GM12878 (cell line): ENCODE measurements at regions not wholly inside any gene's neighbourhood (a gene's known extent, or its start where the extent isn't known, plus 50 kb on each side); places are given as distances from the start of the nearest gene placed in this dataset.

ENCODE experiments used
- ATAC-seq: fragments of 200-7000 bp; cut with Tn5 transposase; 3 replicates; pipeline ENCODE4 v1.9.1; 2020; ENCODE audit warnings: mild to moderate bottlenecking, moderate library complexity
- BruUV-seq: library from RNA; stranded (reverse); fragments of 400-500 nt; replicated peaks from 2 replicates; lab custom pipeline; 2021; lab: Mats Ljungman, UMichigan
- CTCF ChIA-PET: fragments of 300-600 bp; sonication (Branson Sonifier 250); formaldehyde crosslinking; extraction: SDS; loops from one replicate; lab custom pipeline; 2021; ENCODE audit warnings: inconsistent platforms; lab: Yijun Ruan, JAX
- POLR2A ChIA-PET: fragments of 350-600 bp; formaldehyde crosslinking; extraction: SDS; loops from one replicate; lab custom pipeline; 2021; ENCODE audit warnings: inconsistent platforms; lab: Charles Lee
- RAD21 ChIA-PET: fragments of 300-600 bp; sonication (Branson Sonifier 250); formaldehyde crosslinking; loops from one replicate; lab custom pipeline; 2023; ENCODE audit warnings: antibody characterized with exemption; ENCODE audit not compliant: unreplicated experiment; lab: Charles Lee
- SMC1A ChIA-PET: fragments of 300-600 bp; sonication (Branson Sonifier 250); formaldehyde crosslinking; loops from one replicate; lab custom pipeline; 2023; ENCODE audit not compliant: unreplicated experiment, uncharacterized antibody; lab: Charles Lee
- DNase-seq: peaks from one replicate; pipeline ENCODE4 v3.0.0-alpha.2; 2011; ENCODE audit warnings: low read depth, low spot score
- FAIRE-seq: peaks from 3 replicates; lab custom pipeline; 2011; peaks lifted over from hg19 to GRCh38; lab: Jason Lieb, UNC
- H2AFZ ChIP-seq: 2 replicates; pipeline ENCODE4 v1.6.0; 2011; ENCODE audit warnings: low read depth, low read length, control low read depth; ENCODE audit not compliant: control insufficient read depth
- H3K27ac ChIP-seq: 2 replicates; pipeline ENCODE4 v1.5.1; 2011; ENCODE audit warnings: control low read depth; ENCODE audit not compliant: control insufficient read depth, insufficient read depth
- H3K27me3 ChIP-seq, 2 experiments: replicated peaks in 1 of 2; 2 replicates each; pipeline versions ENCODE4 v1.6.0 to v1.6.1; 2011; ENCODE audit warnings: low read length in 1 of 2; ENCODE audit not compliant: control insufficient read depth in 2 of 2, insufficient read depth in 2 of 2
- H3K36me3 ChIP-seq, 2 experiments: 2 replicates each; pipeline ENCODE4 v1.5.1; 2011; ENCODE audit warnings: low read length in 1 of 2; ENCODE audit not compliant: control insufficient read depth in 2 of 2, insufficient read depth in 2 of 2
- H3K4me1 ChIP-seq: 2 replicates; pipeline ENCODE4 v1.6.1; 2011; ENCODE audit warnings: mild to moderate bottlenecking, low read length, moderate library complexity, mixed read lengths; ENCODE audit not compliant: control insufficient read depth, insufficient read depth
- H3K4me2 ChIP-seq: 2 replicates; pipeline ENCODE4 v1.6.0; 2011; ENCODE audit warnings: control low read depth; ENCODE audit not compliant: control insufficient read depth, insufficient read depth
- H3K4me3 ChIP-seq: fragments of 200-600 bp; sonication (generic); 2 replicates; pipeline ENCODE4 v1.5.1; 2016
- H3K79me2 ChIP-seq: 2 replicates; pipeline ENCODE4 v1.6.0; 2011; ENCODE audit warnings: low read length; ENCODE audit not compliant: control insufficient read depth, insufficient read depth
- H3K9ac ChIP-seq: 2 replicates; pipeline ENCODE4 v1.8.0; 2011; ENCODE audit warnings: low read length, control low read depth, mixed read lengths; ENCODE audit not compliant: control insufficient read depth, insufficient read depth
- H3K9me3 ChIP-seq: replicated peaks from 3 replicates; pipeline ENCODE4 v1.5.1; 2011; ENCODE audit warnings: mild to moderate bottlenecking, low read length; ENCODE audit not compliant: control insufficient read depth, insufficient read depth
- H4K20me1 ChIP-seq: 2 replicates; pipeline ENCODE4 v1.6.0; 2011; ENCODE audit not compliant: control insufficient read depth, insufficient read depth
- FOXK2 ChIP-seq: fragments of 450-650 bp; IDR thresholded peaks from 2 replicates; pipeline ENCODE4 v1.6.1; 2017; ENCODE audit warnings: mild to moderate bottlenecking, moderate library complexity
- MYC ChIP-seq: IDR thresholded peaks from 2 replicates; pipeline ENCODE4 v1.6.1; 2011; ENCODE audit warnings: mild to moderate bottlenecking, low read length, moderate library complexity, inconsistent platforms; ENCODE audit not compliant: insufficient read depth, insufficient replicate concordance, insufficient read length, severe bottlenecking
- WGBS: methylation state at CpG from one replicate; pipeline ENCODE4 v1.1.6; 2016; ENCODE audit warnings: low lambda C conversion rate; ENCODE audit not compliant: insufficient replicate concordance, insufficient coverage; ENCODE audit errors: missing lambda C conversion rate; 5-methylcytosine and 5-hydroxymethylcytosine counted together
- in situ Hi-C: fragments of 300-500 bp; cut with MboI; formaldehyde crosslinking; loops from 9 replicates; pipeline ENCODE4 v1.14.3; 2018; ENCODE audit warnings: mixed read lengths
- intact Hi-C: fragments of 100-400 bp; cut with micrococcal nuclease; formaldehyde crosslinking; loops from one replicate; pipeline ENCODE4 v1.14.2; 2022; ENCODE audit not compliant: unreplicated experiment
- TF ChIP-seq, protein P1 (sequence below): fragments of 450-650 bp; formaldehyde crosslinking; IDR thresholded peaks from 2 replicates; pipeline ENCODE4 v1.5.0; 2022; ENCODE audit warnings: mild to moderate bottlenecking, missing genetic modification characterization

DNA sequence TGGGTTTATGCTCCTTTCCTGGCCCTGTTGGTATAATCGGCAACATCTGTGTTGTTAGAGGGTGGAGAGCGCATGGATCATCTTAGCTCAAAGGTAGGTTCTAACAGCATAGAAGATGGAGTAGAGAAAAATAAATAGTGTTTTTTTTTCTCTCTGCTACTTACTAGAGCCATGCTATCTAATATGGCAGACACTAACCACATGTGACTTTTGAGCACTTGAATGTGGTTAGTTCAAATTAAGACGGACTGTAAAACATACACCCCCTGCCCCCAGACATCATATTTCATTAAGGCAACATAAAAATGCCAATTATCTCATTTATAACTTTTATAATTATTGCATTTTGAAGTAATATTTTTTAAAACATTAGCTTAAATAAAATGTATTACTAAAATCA, 525.1 kb downstream of the KIF20B start:
- Histone ChIP-seq H3K9ac (no peak overlapping the region), H2AFZ (no peak overlapping the region), H3K27me3 (no peaks in the 10 kb centered on the region), H3K79me2 (no peaks in the 10 kb centered on the region), H3K4me2 (no peak overlapping the region), H3K4me3 (no peak overlapping the region), H3K36me3 (no peaks in the 10 kb centered on the region), H3K4me1 (no peaks in the 10 kb centered on the region), H3K9me3 (no peaks in the 10 kb centered on the region), H3K27ac (no peak overlapping the region), H4K20me1 (no peaks in the 10 kb centered on the region)
- ChIA-PET RAD21 (no interaction called here), POLR2A (interaction anchor here (0.6 kb wide), 1 partner anchor 141 kb away, joined by 3 read pairs; no protein-coding TSS in a partner anchor), SMC1A (interaction anchor here (1.5 kb wide), 1 partner anchor 15 kb away, joined by 3 read pairs; no protein-coding TSS in a partner anchor), CTCF (interaction anchor here (1.3 kb wide), 1 partner anchor 28 kb away, joined by 4 read pairs; no protein-coding TSS in a partner anchor)
- FAIRE-seq = no peak
- in situ Hi-C loops (no loop called here), intact Hi-C loops (no loop called here)
- BruUV-seq = no TSS peak
- TF ChIP-seq MYC (no peak), FOXK2 (no peak)
- TF ChIP-seq, protein P1, sequence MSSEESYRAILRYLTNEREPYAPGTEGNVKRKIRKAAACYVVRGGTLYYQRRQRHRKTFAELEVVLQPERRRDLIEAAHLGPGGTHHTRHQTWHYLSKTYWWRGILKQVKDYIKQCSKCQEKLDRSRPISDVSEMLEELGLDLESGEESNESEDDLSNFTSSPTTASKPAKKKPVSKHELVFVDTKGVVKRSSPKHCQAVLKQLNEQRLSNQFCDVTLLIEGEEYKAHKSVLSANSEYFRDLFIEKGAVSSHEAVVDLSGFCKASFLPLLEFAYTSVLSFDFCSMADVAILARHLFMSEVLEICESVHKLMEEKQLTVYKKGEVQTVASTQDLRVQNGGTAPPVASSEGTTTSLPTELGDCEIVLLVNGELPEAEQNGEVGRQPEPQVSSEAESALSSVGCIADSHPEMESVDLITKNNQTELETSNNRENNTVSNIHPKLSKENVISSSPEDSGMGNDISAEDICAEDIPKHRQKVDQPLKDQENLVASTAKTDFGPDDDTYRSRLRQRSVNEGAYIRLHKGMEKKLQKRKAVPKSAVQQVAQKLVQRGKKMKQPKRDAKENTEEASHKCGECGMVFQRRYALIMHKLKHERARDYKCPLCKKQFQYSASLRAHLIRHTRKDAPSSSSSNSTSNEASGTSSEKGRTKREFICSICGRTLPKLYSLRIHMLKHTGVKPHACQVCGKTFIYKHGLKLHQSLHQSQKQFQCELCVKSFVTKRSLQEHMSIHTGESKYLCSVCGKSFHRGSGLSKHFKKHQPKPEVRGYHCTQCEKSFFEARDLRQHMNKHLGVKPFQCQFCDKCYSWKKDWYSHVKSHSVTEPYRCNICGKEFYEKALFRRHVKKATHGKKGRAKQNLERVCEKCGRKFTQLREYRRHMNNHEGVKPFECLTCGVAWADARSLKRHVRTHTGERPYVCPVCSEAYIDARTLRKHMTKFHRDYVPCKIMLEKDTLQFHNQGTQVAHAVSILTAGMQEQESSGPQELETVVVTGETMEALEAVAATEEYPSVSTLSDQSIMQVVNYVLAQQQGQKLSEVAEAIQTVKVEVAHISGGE (CRISPR knock-in tag) = no peak
- WGBS = 65% methylated on average over 3 of the region's 3 CpGs
- ATAC-seq = no peak
- DNase-seq = no peak
